ENCODE measurements at regions not wholly inside any gene's neighbourhood (a gene's known extent, or its start where the extent isn't known, plus 50 kb on each side); places are given as distances from the start of the nearest gene placed in this dataset.
"Not testable (repeated sequence)": the region's sequence is repeated elsewhere in the genome, so short reads cannot be mapped to it uniquely, and the experiment has no call there.

- 91% methylated on average over 7 of the region's 7 CpGs for WGBS
- H3K27ac ChIP-seq (ENCODE audit: low read depth in 1 of 2, low read length in 2 of 2); H3K36me3 ChIP-seq (ENCODE audit: control insufficient read depth in 4 of 4, insufficient read depth in 3 of 4, low read depth in 1 of 4, low read length in 3 of 4); H3K27me3 ChIP-seq (ENCODE audit: control insufficient read depth in 4 of 4, insufficient read depth in 4 of 4, low read length in 3 of 4); H3K9ac ChIP-seq (ENCODE audit: low read depth in 1 of 2, low read length in 2 of 2); H3K9me3 ChIP-seq (ENCODE audit: control insufficient read depth in 4 of 4, low read length in 3 of 4); H3K4me1 ChIP-seq (ENCODE audit: control insufficient read depth in 4 of 4, insufficient read depth in 4 of 4, low read length in 3 of 4); H3K4me3 ChIP-seq (ENCODE audit: low read depth in 1 of 3, low read length in 3 of 3); DNase-seq (ENCODE audit: low spot score): not testable (repeated sequence)
These were observed 100.7 kb downstream of the KBTBD2 start for GRCh38 chr7:32790766-32791430.

- not testable (repeated sequence) for H3K4me1 ChIP-seq (ENCODE audit: control insufficient read depth in 4 of 4, insufficient read depth in 4 of 4, low read length in 3 of 4); DNase-seq (ENCODE audit: low spot score); H3K9ac ChIP-seq (ENCODE audit: low read depth in 1 of 2, low read length in 2 of 2); H3K9me3 ChIP-seq (ENCODE audit: control insufficient read depth in 4 of 4, low read length in 3 of 4); H3K27me3 ChIP-seq (ENCODE audit: control insufficient read depth in 4 of 4, insufficient read depth in 4 of 4, low read length in 3 of 4); H3K36me3 ChIP-seq (ENCODE audit: control insufficient read depth in 4 of 4, insufficient read depth in 3 of 4, low read depth in 1 of 4, low read length in 3 of 4); H3K27ac ChIP-seq (ENCODE audit: low read depth in 1 of 2, low read length in 2 of 2); H3K4me3 ChIP-seq (ENCODE audit: low read depth in 1 of 3, low read length in 3 of 3)
- 94% methylated on average over 8 of the region's 8 CpGs for WGBS
These were observed 102.3 kb downstream of the KBTBD2 start for GRCh38 chr7:32789266-32789665.

GRCh38 chr7:32788174-32788573, 103.4 kb downstream of the KBTBD2 start:
- H3K36me3 ChIP-seq (ENCODE audit: control insufficient read depth in 4 of 4, insufficient read depth in 3 of 4, low read depth in 1 of 4, low read length in 3 of 4); H3K9ac ChIP-seq (ENCODE audit: low read depth in 1 of 2, low read length in 2 of 2); H3K9me3 ChIP-seq (ENCODE audit: control insufficient read depth in 4 of 4, low read length in 3 of 4); DNase-seq (ENCODE audit: low spot score); H3K4me3 ChIP-seq (ENCODE audit: low read depth in 1 of 3, low read length in 3 of 3); H3K27ac ChIP-seq (ENCODE audit: low read depth in 1 of 2, low read length in 2 of 2); H3K27me3 ChIP-seq (ENCODE audit: control insufficient read depth in 4 of 4, insufficient read depth in 4 of 4, low read length in 3 of 4); H3K4me1 ChIP-seq (ENCODE audit: control insufficient read depth in 4 of 4, insufficient read depth in 4 of 4, low read length in 3 of 4): not testable (repeated sequence)
- 93% methylated on average over 2 of the region's 2 CpGs for WGBS

- H3K9me3 ChIP-seq (ENCODE audit: control insufficient read depth in 4 of 4, low read length in 3 of 4); H3K9ac ChIP-seq (ENCODE audit: low read depth in 1 of 2, low read length in 2 of 2); H3K36me3 ChIP-seq (ENCODE audit: control insufficient read depth in 4 of 4, insufficient read depth in 3 of 4, low read depth in 1 of 4, low read length in 3 of 4); DNase-seq (ENCODE audit: low spot score); H3K4me1 ChIP-seq (ENCODE audit: control insufficient read depth in 4 of 4, insufficient read depth in 4 of 4, low read length in 3 of 4); H3K27ac ChIP-seq (ENCODE audit: low read depth in 1 of 2, low read length in 2 of 2); H3K27me3 ChIP-seq (ENCODE audit: control insufficient read depth in 4 of 4, insufficient read depth in 4 of 4, low read length in 3 of 4); H3K4me3 ChIP-seq (ENCODE audit: low read depth in 1 of 3, low read length in 3 of 3): not testable (repeated sequence)
- 87% methylated on average over 5 of the region's 5 CpGs for WGBS
These were observed 106.1 kb downstream of the KBTBD2 start for GRCh38 chr7:32785365-32785944.

GRCh38 chr7:32779895-32780294, 111.7 kb downstream of the KBTBD2 start:
- H3K4me1 ChIP-seq (ENCODE audit: control insufficient read depth in 4 of 4, insufficient read depth in 4 of 4, low read length in 3 of 4); H3K9me3 ChIP-seq (ENCODE audit: control insufficient read depth in 4 of 4, low read length in 3 of 4); H3K27me3 ChIP-seq (ENCODE audit: control insufficient read depth in 4 of 4, insufficient read depth in 4 of 4, low read length in 3 of 4); H3K36me3 ChIP-seq (ENCODE audit: control insufficient read depth in 4 of 4, insufficient read depth in 3 of 4, low read depth in 1 of 4, low read length in 3 of 4); DNase-seq (ENCODE audit: low spot score); H3K27ac ChIP-seq (ENCODE audit: low read depth in 1 of 2, low read length in 2 of 2); H3K4me3 ChIP-seq (ENCODE audit: low read depth in 1 of 3, low read length in 3 of 3); H3K9ac ChIP-seq (ENCODE audit: low read depth in 1 of 2, low read length in 2 of 2): not testable (repeated sequence)
- WGBS, result 98% methylated on average over 1 of the region's 1 CpG

GRCh38 chr7:32779167-32779566, 112.4 kb downstream of the KBTBD2 start:
- no peak overlapping the region for H3K9ac ChIP-seq (ENCODE audit: low read depth in 1 of 2, low read length in 2 of 2)
- WGBS, result 45% methylated on average over 1 of the region's 1 CpG
- TF ChIP-seq RAD21 (IDR thresholded peaks at IDR 0.05) (no peak), EGR1 (IDR thresholded peaks at IDR 0.05; ENCODE audit: low read depth in 2 of 2) (no peak), FOXA1 (IDR thresholded peaks at IDR 0.05) (no peak), HNF4G (IDR thresholded peaks at IDR 0.05) (no peak), ATF3 (IDR thresholded peaks at IDR 0.05) (no peak), NR2F2 (IDR thresholded peaks at IDR 0.05) (no peak), HNF4A (conservative IDR thresholded peaks at IDR 0.05) (no peak), MAX (IDR thresholded peaks at IDR 0.05) (no peak), CTCF (IDR thresholded peaks at IDR 0.05; ENCODE audit: low read depth, low read length, missing input control) (no peak), SP1 (IDR thresholded peaks at IDR 0.05) (no peak), RXRA (IDR thresholded peaks at IDR 0.05) (no peak)
- H3K9me3 ChIP-seq (ENCODE audit: control insufficient read depth in 4 of 4, low read length in 3 of 4), result no peaks in the 10 kb centered on the region
- no peaks in the 10 kb centered on the region for H3K36me3 ChIP-seq (ENCODE audit: control insufficient read depth in 4 of 4, insufficient read depth in 3 of 4, low read depth in 1 of 4, low read length in 3 of 4)
- H3K4me1 ChIP-seq (ENCODE audit: control insufficient read depth in 4 of 4, insufficient read depth in 4 of 4, low read length in 3 of 4), result no peaks in the 10 kb centered on the region
- H3K27ac ChIP-seq (ENCODE audit: low read depth in 1 of 2, low read length in 2 of 2), result no peak overlapping the region
- DNase-seq (ENCODE audit: low spot score), result no peak
- H3K27me3 ChIP-seq (ENCODE audit: control insufficient read depth in 4 of 4, insufficient read depth in 4 of 4, low read length in 3 of 4), result no peaks in the 10 kb centered on the region
- H3K4me3 ChIP-seq (ENCODE audit: low read depth in 1 of 3, low read length in 3 of 3), result no peak overlapping the region
